ENCODE measurements at regions not wholly inside any gene's neighbourhood (a gene's known extent, or its start where the extent isn't known, plus 50 kb on each side); places are given as distances from the start of the nearest gene placed in this dataset.
"Not testable (repeated sequence)": the region's sequence is repeated elsewhere in the genome, so short reads cannot be mapped to it uniquely, and the experiment has no call there.

DNA sequence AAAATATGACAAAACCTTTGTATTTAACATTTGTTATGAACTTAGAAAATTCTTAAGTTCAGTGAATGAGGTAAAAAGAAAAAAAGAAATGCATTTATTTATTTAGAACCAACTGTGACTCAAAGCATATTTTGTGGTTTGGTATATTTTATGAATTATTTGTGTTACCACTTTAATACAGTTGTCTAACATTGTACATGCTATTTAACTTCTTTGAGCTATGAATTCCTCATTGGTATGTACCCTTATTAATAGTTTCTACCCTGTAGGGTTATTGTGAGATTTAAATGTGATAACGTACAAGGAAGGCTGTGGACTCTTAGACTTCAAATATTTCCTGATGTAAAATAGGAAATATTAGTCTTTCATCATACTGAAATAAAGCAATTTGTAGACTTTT, 162.6 kb downstream of the MMUT start:
- Histone ChIP-seq H3K4me3 (no peak overlapping the region), H3K9me3 (no peaks in the 10 kb centered on the region), H3K27me3 (no peaks in the 10 kb centered on the region), H3K4me1 (no peaks in the 10 kb centered on the region), H3K27ac (replicated peaks in 1 of 4) (no peak overlapping the region), H3K36me3 (no peaks in the 10 kb centered on the region)
- DNase-seq (ENCODE audit: extremely low spot score), result no peak
- intact Hi-C loops (cut with DNase I), result no loop called here
- no peak for TF ChIP-seq POLR2AphosphoS5 (IDR thresholded peaks at IDR 0.05)
- no peak for TF ChIP-seq EP300 (IDR thresholded peaks at IDR 0.05)
- TF ChIP-seq, protein P1, sequence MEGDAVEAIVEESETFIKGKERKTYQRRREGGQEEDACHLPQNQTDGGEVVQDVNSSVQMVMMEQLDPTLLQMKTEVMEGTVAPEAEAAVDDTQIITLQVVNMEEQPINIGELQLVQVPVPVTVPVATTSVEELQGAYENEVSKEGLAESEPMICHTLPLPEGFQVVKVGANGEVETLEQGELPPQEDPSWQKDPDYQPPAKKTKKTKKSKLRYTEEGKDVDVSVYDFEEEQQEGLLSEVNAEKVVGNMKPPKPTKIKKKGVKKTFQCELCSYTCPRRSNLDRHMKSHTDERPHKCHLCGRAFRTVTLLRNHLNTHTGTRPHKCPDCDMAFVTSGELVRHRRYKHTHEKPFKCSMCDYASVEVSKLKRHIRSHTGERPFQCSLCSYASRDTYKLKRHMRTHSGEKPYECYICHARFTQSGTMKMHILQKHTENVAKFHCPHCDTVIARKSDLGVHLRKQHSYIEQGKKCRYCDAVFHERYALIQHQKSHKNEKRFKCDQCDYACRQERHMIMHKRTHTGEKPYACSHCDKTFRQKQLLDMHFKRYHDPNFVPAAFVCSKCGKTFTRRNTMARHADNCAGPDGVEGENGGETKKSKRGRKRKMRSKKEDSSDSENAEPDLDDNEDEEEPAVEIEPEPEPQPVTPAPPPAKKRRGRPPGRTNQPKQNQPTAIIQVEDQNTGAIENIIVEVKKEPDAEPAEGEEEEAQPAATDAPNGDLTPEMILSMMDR (IDR thresholded peaks at IDR 0.05), result no peak
- no peak for TF ChIP-seq POLR2A (IDR thresholded peaks at IDR 0.05; ENCODE audit: low read depth)
- 90% methylated on average over 1 of the region's 1 CpG for WGBS

DNA sequence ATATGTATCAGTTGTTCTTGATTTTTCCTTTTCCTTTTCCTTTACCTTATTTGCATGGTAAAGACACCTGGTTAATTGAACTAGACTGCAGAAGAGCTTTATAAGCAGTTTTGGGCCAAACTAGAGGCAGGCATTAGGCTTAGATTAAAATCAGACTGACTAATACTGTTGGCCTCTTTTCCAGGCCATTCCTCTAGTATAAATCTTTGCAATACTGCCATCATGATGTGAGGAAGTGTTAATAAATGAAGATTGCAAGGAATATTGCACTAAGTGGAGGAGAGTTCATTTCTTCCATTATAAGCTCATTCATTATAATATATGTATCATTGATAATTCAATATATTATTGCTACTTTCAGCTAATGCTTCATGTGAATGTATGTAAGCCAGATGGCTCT, 163.8 kb downstream of the MMUT start:
- Histone ChIP-seq H3K36me3 (no peaks in the 10 kb centered on the region), H3K4me3 (no peak overlapping the region), H3K4me1 (no peaks in the 10 kb centered on the region), H3K27me3 (no peaks in the 10 kb centered on the region), H3K27ac (replicated peaks in 1 of 4) (no peak overlapping the region), H3K9me3 (no peaks in the 10 kb centered on the region)
- DNase-seq (ENCODE audit: extremely low spot score), result no peak
- intact Hi-C loops (cut with DNase I), result no loop called here
- TF ChIP-seq EP300 (IDR thresholded peaks at IDR 0.05) (no peak), POLR2A (IDR thresholded peaks at IDR 0.05; ENCODE audit: low read depth) (no peak), POLR2AphosphoS5 (IDR thresholded peaks at IDR 0.05) (no peak)
- TF ChIP-seq, protein P1 (IDR thresholded peaks at IDR 0.05), result no peak

DNA sequence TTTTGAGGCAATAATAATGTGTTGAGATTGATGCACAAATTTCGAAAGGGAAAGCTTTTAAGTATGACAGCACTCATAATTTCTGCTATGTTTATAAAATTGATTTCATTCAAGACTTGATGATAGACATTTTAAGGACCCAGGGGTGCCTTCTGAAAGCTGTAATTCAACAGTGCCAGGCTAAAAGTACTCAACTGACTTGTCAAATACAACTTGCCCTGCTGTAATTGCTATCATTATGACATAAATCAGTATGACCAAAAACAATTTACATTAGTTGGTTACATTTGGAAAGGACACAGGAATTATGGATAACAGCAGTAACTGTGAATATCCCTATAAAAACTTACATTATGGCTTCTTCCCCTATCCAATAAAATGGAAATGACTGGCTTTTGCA, 178.9 kb downstream of the MMUT start:
- TF ChIP-seq, protein P1 (IDR thresholded peaks at IDR 0.05), result no peak
- TF ChIP-seq POLR2A (IDR thresholded peaks at IDR 0.05; ENCODE audit: low read depth), result no peak
- TF ChIP-seq POLR2AphosphoS5 (IDR thresholded peaks at IDR 0.05), result no peak
- TF ChIP-seq EP300 (IDR thresholded peaks at IDR 0.05), result no peak
- Histone ChIP-seq H3K27ac (replicated peaks in 1 of 4) (no peak overlapping the region), H3K9me3 (no peaks in the 10 kb centered on the region), H3K27me3 (no peaks in the 10 kb centered on the region), H3K4me3 (no peak overlapping the region), H3K4me1 (no peaks in the 10 kb centered on the region), H3K36me3 (no peaks in the 10 kb centered on the region)
- DNase-seq (ENCODE audit: extremely low spot score), result no peak
- intact Hi-C loops (cut with DNase I), result no loop called here
- 69% methylated on average over 1 of the region's 1 CpG for WGBS

DNA sequence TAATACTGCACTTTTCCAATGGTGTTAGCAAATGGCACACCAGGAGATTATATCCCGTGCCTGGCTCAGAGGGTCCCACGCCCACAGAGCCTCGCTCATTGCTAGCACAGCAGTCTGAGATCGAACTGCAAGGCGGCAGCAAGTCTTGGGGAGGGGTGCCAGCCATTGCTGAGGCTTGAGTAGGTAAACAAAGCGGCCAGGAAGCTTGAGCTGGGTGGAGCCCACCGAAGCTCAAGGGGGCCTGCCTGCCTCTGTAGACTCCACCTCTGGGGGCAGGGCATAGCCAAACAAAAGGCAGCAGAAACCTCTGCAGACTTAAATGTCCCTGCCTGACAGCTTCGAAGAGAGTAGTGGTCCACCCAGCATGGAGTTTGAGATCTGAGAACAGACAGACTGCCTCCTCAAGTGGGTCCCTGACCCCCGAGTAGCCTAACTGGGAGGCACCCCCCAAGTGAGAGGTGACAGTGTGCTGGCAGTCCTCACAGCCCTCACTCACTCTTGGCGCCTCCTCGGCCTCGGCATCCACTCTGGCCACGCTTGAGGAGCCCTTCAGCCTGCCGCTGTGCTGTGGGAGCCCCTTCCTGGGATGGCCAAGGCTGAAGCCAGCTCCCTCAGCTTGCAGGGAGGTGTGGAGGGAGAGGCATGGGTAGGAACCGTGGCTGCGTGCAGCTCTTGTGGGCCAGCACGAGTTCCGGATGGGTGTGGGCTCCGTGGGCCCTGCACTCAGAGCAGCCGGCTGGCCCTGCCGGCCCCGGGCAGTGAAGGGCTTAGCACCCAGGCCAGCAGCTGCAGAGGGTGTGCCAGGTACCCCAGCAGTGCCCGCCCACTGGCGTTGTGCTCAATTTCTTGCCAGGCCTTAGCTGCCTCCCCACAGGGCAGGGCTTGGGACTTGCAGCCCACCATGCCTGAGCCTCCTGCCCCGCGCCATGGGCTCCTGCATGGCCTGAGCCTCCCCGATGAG, 188.0 kb downstream of the MMUT start:
- H3K4me3 ChIP-seq; intact Hi-C loops (cut with DNase I); DNase-seq (ENCODE audit: extremely low spot score); H3K4me1 ChIP-seq; H3K27me3 ChIP-seq; H3K36me3 ChIP-seq; H3K27ac ChIP-seq (replicated peaks in 1 of 4): not testable (repeated sequence)
- peaks cover 0 to 13% (median 5%) of the 10 kb centered on the region in 4 donors for H3K9me3 ChIP-seq
- 82% methylated on average over 12 of the region's 27 CpGs for WGBS

DNA sequence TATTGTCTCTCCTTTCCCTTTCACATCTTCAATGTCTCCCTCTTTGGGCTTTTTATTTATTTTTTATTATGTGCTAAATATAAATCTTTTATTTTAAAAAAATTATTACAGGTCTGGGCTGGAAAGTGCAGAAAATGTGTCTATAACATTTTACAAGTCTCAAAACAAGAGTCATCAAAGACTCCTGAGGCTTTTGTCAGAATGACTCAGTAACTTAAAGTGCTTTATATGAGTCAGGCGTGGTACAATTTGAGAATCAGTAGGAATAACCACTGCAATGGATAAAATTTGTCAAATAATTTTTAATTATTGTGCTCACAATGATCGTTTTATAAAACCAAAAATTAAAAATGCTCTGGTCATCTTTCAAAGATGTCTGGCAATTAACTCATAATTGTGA, 193.9 kb downstream of the MMUT start:
- intact Hi-C loops (cut with DNase I), result no loop called here
- no peak for DNase-seq (ENCODE audit: extremely low spot score)
- TF ChIP-seq POLR2A (IDR thresholded peaks at IDR 0.05; ENCODE audit: low read depth) (no peak), EP300 (IDR thresholded peaks at IDR 0.05) (no peak), POLR2AphosphoS5 (IDR thresholded peaks at IDR 0.05) (no peak)
- TF ChIP-seq, protein P1 (IDR thresholded peaks at IDR 0.05), result no peak
- no peak overlapping the region for H3K27ac ChIP-seq (replicated peaks in 1 of 4)
- peaks cover 0 to 2% (median 0%) of the 10 kb centered on the region in 4 donors for H3K9me3 ChIP-seq
- WGBS, result 42% methylated on average over 2 of the region's 2 CpGs
- no peaks in the 10 kb centered on the region for H3K4me1 ChIP-seq
- H3K36me3 ChIP-seq, result no peaks in the 10 kb centered on the region
- H3K4me3 ChIP-seq, result no peak overlapping the region
- H3K27me3 ChIP-seq, result no peaks in the 10 kb centered on the region

All from esophagus muscularis mucosa (tissue), 4 donors.